ENCODE measurements at regions not wholly inside any gene's neighbourhood (a gene's known extent, or its start where the extent isn't known, plus 50 kb on each side); places are given as distances from the start of the nearest gene placed in this dataset.

DNA sequence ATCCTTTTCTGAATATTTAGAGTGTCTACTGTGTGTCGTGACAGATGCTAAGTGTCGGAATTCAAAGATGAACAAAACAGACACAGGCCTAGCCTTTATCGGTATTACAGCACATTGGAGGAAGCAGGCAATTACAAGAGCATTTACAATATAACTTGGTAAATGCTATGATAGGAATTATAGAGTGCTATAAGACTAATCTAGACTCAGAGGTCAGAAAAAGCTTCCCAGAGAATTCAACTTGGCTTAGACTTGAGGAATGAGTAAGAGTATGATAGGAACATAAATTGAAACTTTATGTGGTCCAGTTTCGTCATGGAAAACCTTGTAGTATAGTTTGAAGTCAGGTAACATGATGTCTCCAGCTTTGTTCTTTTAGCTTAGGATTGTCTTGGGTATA, 395.7 kb upstream of the FAT3 start:
- Mint-ChIP-seq H3K9me3 (peaks cover 0 to 20% (median 3%) of the 10 kb centered on the region in 9 donors), H3K4me3 (no peak overlapping the region), H3K4me1 (no peaks in the 10 kb centered on the region), H3K27ac (no peak overlapping the region), H3K27me3 (peaks cover 0 to 1% (median 0%) of the 10 kb centered on the region in 5 donors), H3K36me3 (no peaks in the 10 kb centered on the region)
- ATAC-seq (no peak), DNase-seq (no peak)
- POLR2A ChIA-PET, result no interaction called here

DNA sequence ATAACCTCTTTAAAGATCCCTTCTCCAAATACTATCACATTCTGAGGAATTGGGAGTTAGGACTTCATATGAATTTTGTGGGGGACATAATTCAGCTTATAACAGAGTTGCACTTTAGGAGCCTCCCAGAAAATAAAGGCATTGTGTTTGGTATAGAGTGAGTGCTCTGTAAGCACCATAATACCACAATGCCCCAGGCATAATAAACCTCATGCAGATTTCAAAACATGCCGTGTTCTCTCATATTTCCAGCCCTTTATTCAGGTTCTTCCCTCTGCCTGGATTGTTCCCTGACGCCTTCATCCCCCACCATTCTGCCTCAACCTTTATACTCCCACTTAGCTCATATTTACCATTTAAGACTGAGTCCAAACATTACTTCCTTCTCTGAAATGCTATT, 398.8 kb upstream of the FAT3 start:
- DNase-seq (no peak), ATAC-seq (no peak)
- H3K9me3 Mint-ChIP-seq, result peaks cover 0 to 12% (median 5%) of the 10 kb centered on the region in 9 donors
- no peaks in the 10 kb centered on the region for H3K36me3 Mint-ChIP-seq
- peaks cover 0 to 1% (median 0%) of the 10 kb centered on the region in 4 donors for H3K4me1 Mint-ChIP-seq
- no peak overlapping the region for H3K4me3 Mint-ChIP-seq
- no peak overlapping the region for H3K27ac Mint-ChIP-seq
- POLR2A ChIA-PET, result no interaction called here
- H3K27me3 Mint-ChIP-seq, result peaks cover 0 to 1% (median 0%) of the 10 kb centered on the region in 5 donors

DNA sequence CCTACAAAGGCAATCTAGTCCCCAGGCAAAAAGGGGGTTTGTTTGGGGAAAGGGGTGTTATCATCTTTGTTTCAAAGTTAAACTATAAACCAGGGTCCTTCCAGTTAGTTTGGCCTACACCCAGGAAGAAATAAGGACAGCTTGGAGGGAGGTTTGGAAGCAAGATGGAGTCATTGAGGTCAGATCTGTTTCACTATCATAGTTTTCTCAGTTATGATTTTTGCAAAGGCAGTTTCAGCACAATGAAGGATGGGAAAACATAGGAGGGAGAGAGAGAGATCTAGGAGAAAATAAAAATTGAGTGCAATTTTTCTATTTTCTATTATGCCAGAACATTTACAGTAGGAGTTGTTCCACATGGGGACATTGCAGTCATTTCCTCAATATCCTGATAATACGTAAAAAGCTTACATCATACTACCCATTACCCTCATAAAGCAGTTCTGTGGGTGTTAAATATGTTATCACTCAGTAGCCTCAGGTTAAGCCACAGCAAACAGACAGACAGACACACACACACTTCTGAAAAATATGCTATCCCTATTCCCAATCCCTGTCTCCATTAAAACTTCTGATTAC, 401.3 kb upstream of the FAT3 start:
- Mint-ChIP-seq H3K27ac (no peak overlapping the region), H3K4me1 (peaks cover 0 to 1% (median 0%) of the 10 kb centered on the region in 4 donors), H3K9me3 (peaks cover 0 to 12% (median 5%) of the 10 kb centered on the region in 9 donors), H3K36me3 (no peaks in the 10 kb centered on the region), H3K27me3 (peaks cover 0 to 1% (median 0%) of the 10 kb centered on the region in 5 donors), H3K4me3 (no peak overlapping the region)
- ATAC-seq (no peak), DNase-seq (no peak)
- POLR2A ChIA-PET, result no interaction called here

GRCh38 chr11:91822805-91823204, 401.8 kb upstream of the FAT3 start:
- ATAC-seq (no peak), DNase-seq (no peak)
- Mint-ChIP-seq H3K27me3 (peaks cover 0 to 1% (median 0%) of the 10 kb centered on the region in 5 donors), H3K27ac (no peak overlapping the region), H3K9me3 (peaks cover 0 to 12% (median 5%) of the 10 kb centered on the region in 9 donors), H3K4me3 (no peak overlapping the region), H3K36me3 (peaks cover 0 to 3% (median 0%) of the 10 kb centered on the region in 3 donors), H3K4me1 (peaks cover 0 to 1% (median 0%) of the 10 kb centered on the region in 4 donors)
- POLR2A ChIA-PET, result no interaction called here

DNA sequence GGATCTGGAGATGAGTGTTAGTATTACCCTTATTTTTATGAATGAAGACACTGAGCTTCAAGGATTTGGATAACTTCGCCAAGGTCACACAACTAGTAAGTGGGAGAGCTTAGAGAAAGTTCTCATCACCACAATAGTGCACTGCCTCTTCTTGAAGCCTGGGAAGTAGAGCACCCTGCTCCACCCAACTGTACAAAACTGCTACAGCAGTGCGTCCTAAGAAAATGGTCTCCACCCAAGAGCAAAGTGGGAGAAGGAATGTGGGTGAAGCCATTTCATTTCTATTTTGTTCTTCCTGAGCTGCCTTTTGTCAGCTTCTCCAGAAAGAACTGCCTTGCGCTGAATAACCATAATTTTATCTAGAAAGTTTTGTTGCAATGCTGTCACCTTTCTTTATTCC, 403.9 kb upstream of the FAT3 start:
- ATAC-seq (no peak), DNase-seq (no peak)
- Mint-ChIP-seq H3K36me3 (peaks cover 0 to 3% (median 0%) of the 10 kb centered on the region in 3 donors), H3K9me3 (peaks cover 0 to 12% (median 5%) of the 10 kb centered on the region in 9 donors), H3K27me3 (no peaks in the 10 kb centered on the region), H3K4me1 (peaks cover 0 to 1% (median 0%) of the 10 kb centered on the region in 4 donors), H3K4me3 (no peak overlapping the region), H3K27ac (no peak overlapping the region)
- POLR2A ChIA-PET, result no interaction called here

GRCh38 chr11:91819777-91820176, 404.8 kb upstream of the FAT3 start:
- Mint-ChIP-seq H3K27me3 (no peaks in the 10 kb centered on the region), H3K4me3 (no peak overlapping the region), H3K36me3 (peaks cover 0 to 3% (median 0%) of the 10 kb centered on the region in 3 donors), H3K9me3 (peaks cover 0 to 12% (median 5%) of the 10 kb centered on the region in 9 donors), H3K27ac (no peak overlapping the region), H3K4me1 (peaks cover 0 to 1% (median 0%) of the 10 kb centered on the region in 4 donors)
- no peak for ATAC-seq
- POLR2A ChIA-PET, result no interaction called here
- no peak for DNase-seq

DNA sequence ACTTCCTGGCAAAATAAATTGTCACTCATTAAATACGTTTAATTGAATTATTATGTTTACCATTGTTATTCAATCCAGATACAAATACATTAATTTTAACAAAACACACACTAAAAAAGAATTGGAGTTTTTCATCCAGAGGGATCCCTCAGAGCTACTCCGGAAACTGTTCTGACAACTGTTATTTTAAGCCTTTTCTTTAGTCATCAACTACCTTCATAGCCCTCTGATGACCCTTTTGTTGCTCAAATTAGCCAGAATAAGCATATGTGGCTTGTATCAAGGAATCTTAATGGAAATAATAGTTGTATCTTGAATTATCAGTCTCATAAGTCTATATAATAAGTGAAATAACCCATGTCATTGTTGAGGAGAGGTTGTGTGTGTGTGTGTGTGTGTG, 405.4 kb upstream of the FAT3 start:
- peaks cover 0 to 1% (median 0%) of the 10 kb centered on the region in 4 donors for H3K4me1 Mint-ChIP-seq
- peaks cover 0 to 12% (median 5%) of the 10 kb centered on the region in 9 donors for H3K9me3 Mint-ChIP-seq
- H3K4me3 Mint-ChIP-seq, result no peak overlapping the region
- peaks cover 0 to 3% (median 0%) of the 10 kb centered on the region in 3 donors for H3K36me3 Mint-ChIP-seq
- DNase-seq, result no peak
- H3K27ac Mint-ChIP-seq, result no peak overlapping the region
- POLR2A ChIA-PET, result no interaction called here
- ATAC-seq, result no peak
- no peaks in the 10 kb centered on the region for H3K27me3 Mint-ChIP-seq

DNA sequence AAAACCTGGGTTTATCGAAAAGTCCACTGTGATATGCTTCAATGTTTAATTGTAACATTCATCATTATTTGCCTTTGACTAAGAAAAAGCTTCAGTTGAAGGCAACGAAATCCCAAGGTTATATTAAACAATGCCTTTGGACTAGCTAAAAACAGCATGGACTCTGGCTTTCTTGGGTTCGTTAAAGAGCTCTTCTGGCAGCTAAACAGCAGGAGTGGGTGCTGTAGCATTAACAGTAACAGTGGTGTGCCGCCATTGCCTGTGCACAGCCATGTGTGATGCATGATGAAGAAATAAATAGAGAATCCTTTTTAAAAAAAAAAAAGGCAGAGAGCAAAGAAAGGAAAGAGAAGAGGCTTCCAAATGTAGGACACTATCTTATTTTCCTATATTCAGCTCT, 406.6 kb upstream of the FAT3 start:
- Mint-ChIP-seq H3K27ac (no peak overlapping the region), H3K4me1 (peaks cover 0 to 1% (median 0%) of the 10 kb centered on the region in 4 donors), H3K9me3 (peaks cover 0 to 12% (median 5%) of the 10 kb centered on the region in 9 donors), H3K4me3 (no peak overlapping the region), H3K27me3 (no peaks in the 10 kb centered on the region), H3K36me3 (peaks cover 0 to 3% (median 0%) of the 10 kb centered on the region in 3 donors)
- POLR2A ChIA-PET, result no interaction called here
- ATAC-seq (no peak), DNase-seq (no peak)

DNA sequence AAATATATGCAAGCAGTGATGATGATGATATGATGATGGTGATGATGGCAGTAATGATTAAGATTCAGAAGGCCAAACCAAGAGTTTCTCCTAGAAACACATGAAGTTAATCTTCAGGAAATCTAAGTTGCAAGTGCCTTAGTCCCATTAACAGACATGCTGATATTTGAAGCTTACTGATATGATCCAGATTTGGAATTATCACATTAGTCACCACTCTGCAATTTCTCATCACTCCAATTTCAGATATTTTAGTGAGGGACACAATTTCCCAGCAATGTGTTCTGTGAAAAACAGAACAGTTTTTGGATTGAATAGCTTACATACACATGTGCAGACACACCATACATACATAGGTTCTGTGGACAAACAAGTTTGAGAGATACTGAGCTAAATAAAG, 411.4 kb upstream of the FAT3 start:
- H3K27ac Mint-ChIP-seq, result no peak overlapping the region
- DNase-seq (no peak), ATAC-seq (no peak)
- H3K9me3 Mint-ChIP-seq, result peaks cover 0 to 9% (median 2%) of the 10 kb centered on the region in 9 donors
- no peaks in the 10 kb centered on the region for H3K27me3 Mint-ChIP-seq
- H3K4me1 Mint-ChIP-seq, result no peaks in the 10 kb centered on the region
- H3K36me3 Mint-ChIP-seq, result peaks cover 0 to 4% (median 3%) of the 10 kb centered on the region in 3 donors
- POLR2A ChIA-PET, result no interaction called here
- H3K4me3 Mint-ChIP-seq, result no peak overlapping the region

DNA sequence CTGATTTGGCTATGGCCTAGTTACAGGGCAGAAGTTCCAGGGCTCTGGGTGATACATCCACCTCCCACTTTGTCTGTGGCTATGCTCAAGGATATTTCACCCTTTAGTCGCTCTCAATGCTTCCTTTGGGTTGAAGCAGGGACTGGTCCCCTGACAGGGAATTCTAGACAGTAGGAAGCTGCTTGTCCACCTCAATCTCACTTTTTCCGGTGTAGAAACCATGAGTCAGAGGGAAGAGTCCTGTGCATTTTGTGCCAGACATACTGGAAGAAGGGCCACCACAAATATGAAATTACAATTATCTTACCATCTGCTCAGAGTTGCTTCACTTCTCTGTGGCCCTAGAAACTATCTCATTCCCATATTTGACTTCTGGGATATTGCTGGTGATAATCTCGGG, 413.7 kb upstream of the FAT3 start:
- Mint-ChIP-seq H3K9me3 (peaks cover 0 to 14% (median 7%) of the 10 kb centered on the region in 9 donors), H3K27me3 (no peaks in the 10 kb centered on the region), H3K4me1 (no peaks in the 10 kb centered on the region), H3K27ac (no peak overlapping the region), H3K36me3 (peaks cover 0 to 4% (median 0%) of the 10 kb centered on the region in 3 donors), H3K4me3 (no peak overlapping the region)
- ATAC-seq, result no peak
- no peak for DNase-seq
- POLR2A ChIA-PET, result no interaction called here

DNA sequence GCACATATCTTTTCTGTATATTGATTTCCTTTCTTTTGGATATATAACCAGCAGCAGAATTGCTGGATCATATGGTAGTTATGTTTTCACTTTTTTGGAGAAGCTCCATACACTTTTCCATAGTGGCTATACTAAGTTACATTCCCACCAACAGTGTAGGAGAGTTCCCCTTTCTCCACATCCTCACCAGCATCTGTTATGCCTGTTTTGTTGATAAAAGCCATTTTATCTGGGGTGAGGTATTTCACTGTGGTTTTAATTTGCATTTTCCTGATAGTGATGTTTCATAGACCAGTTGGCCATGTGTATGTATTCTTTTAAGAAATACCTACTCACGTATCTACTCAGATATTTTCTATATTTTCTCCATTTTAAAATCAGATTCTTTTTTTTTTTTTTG, 419.3 kb upstream of the FAT3 start:
- POLR2A ChIA-PET, result no interaction called here
- ATAC-seq (no peak), DNase-seq (no peak)
- Mint-ChIP-seq H3K27me3 (no peaks in the 10 kb centered on the region), H3K4me1 (no peaks in the 10 kb centered on the region), H3K9me3 (peaks cover 0 to 13% (median 7%) of the 10 kb centered on the region in 9 donors), H3K36me3 (no peaks in the 10 kb centered on the region), H3K27ac (no peak overlapping the region), H3K4me3 (no peak overlapping the region)

DNA sequence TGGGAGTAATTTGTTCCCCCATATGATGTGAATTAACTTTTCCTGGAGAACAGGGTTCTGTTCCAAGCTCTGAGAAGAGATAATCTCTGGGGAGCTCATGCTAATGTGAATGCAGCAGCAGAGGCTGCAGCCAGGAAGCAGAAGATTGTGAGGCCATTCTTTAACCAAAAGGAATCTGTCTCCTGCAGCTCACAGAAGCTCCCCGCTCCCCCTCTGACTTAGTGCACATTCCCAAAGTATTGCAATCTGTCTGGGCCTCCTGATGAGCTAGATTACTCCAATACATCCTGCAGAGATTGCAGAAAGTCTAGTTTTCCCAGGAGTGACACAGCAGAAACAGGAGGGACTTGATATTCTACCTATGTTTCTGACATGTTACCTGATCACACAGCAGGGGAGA, 420.6 kb upstream of the FAT3 start:
- Mint-ChIP-seq H3K4me1 (no peaks in the 10 kb centered on the region), H3K4me3 (no peak overlapping the region), H3K36me3 (no peaks in the 10 kb centered on the region), H3K27me3 (no peaks in the 10 kb centered on the region), H3K9me3 (peaks cover 0 to 15% (median 3%) of the 10 kb centered on the region in 9 donors), H3K27ac (no peak overlapping the region)
- no peak for ATAC-seq
- POLR2A ChIA-PET, result no interaction called here
- no peak for DNase-seq

GRCh38 chr11:91802475-91802874, 422.1 kb upstream of the FAT3 start:
- DNase-seq, result no peak
- Mint-ChIP-seq H3K27me3 (peaks cover 0 to 2% (median 0%) of the 10 kb centered on the region in 5 donors), H3K4me3 (no peak overlapping the region), H3K27ac (no peak overlapping the region), H3K9me3 (peaks cover 0 to 11% (median 4%) of the 10 kb centered on the region in 9 donors), H3K4me1 (no peaks in the 10 kb centered on the region), H3K36me3 (no peaks in the 10 kb centered on the region)
- POLR2A ChIA-PET, result no interaction called here
- no peak for ATAC-seq

Measured in naive thymus-derived CD8-positive, alpha-beta T cell (primary cell).